ENCODE measurements at regions not wholly inside any gene's neighbourhood (a gene's known extent, or its start where the extent isn't known, plus 50 kb on each side); places are given as distances from the start of the nearest gene placed in this dataset.

- no peak overlapping the region for H3K4me3 ChIP-seq (ENCODE audit: low read depth, low read length)
- no peak for TF ChIP-seq CTCF (IDR thresholded peaks at IDR 0.05; ENCODE audit: low read depth, low read length)
Measured at GRCh38 chr5:93294199-93294598, 286.8 kb downstream of the NR2F1-AS1 start.

- no peak for TF ChIP-seq CTCF (IDR thresholded peaks at IDR 0.05; ENCODE audit: low read depth, low read length)
- no peak overlapping the region for H3K4me3 ChIP-seq (ENCODE audit: low read depth, low read length)
Measured at GRCh38 chr5:93289942-93290341, 291.1 kb downstream of the NR2F1-AS1 start.

- H3K4me3 ChIP-seq (ENCODE audit: low read depth, low read length): no peak overlapping the region
- no peak for TF ChIP-seq CTCF (IDR thresholded peaks at IDR 0.05; ENCODE audit: low read depth, low read length)
Measured at GRCh38 chr5:93285461-93285860, 295.6 kb downstream of the NR2F1-AS1 start.

- no peak for TF ChIP-seq CTCF (IDR thresholded peaks at IDR 0.05; ENCODE audit: low read depth, low read length)
- no peak overlapping the region for H3K4me3 ChIP-seq (ENCODE audit: low read depth, low read length)
Measured at GRCh38 chr5:93281980-93282772, 298.8 kb downstream of the NR2F1-AS1 start.

GRCh38 chr5:93280518-93280917, 300.5 kb downstream of the NR2F1-AS1 start:
- no peak overlapping the region for H3K4me3 ChIP-seq (ENCODE audit: low read depth, low read length)
- no peak for TF ChIP-seq CTCF (IDR thresholded peaks at IDR 0.05; ENCODE audit: low read depth, low read length)

- TF ChIP-seq CTCF (IDR thresholded peaks at IDR 0.05; ENCODE audit: low read depth, low read length): no peak
- H3K4me3 ChIP-seq (ENCODE audit: low read depth, low read length): no peak overlapping the region
Measured at GRCh38 chr5:93279296-93279963, 301.6 kb downstream of the NR2F1-AS1 start.

GRCh38 chr5:93278896-93279295, 302.1 kb downstream of the NR2F1-AS1 start:
- no peak overlapping the region for H3K4me3 ChIP-seq (ENCODE audit: low read depth, low read length)
- no peak for TF ChIP-seq CTCF (IDR thresholded peaks at IDR 0.05; ENCODE audit: low read depth, low read length)

Measured in WI38 (cell line).